Forelimb muscle (tissue), 1 donor: ENCODE measurements at regions not wholly inside any gene's neighbourhood (a gene's known extent, or its start where the extent isn't known, plus 50 kb on each side); places are given as distances from the start of the nearest gene placed in this dataset.

ENCODE experiments used
- DNase-seq: peaks from one replicate; pipeline ENCODE4 v3.0.0-alpha.2; 2013; ENCODE audit warnings: low read depth

DNA sequence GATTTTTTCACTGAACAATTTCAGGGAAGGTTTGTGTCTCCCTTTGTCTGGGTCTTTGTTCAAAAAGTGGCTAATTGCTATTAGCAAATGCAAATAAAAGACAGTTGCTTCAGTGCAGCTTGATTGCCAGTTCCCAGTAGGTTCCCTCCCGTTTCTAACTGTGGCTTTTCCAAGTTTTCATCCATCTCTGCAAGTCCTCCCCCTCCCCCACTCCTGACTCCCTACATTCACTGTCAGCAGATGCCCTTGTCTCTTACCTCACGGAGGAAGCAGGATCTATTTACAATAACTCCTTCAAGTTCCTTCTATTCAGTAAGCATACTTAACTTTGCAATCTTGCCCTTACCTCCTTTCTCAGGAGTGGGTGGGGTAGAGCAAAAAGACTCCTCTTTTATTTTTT lies 55.4 kb upstream of the SCEL start:
- DNase-seq, result no peak

GRCh38 chr13:77479326-77479725 lies 56.2 kb upstream of the SCEL start:
- DNase-seq, result no peak

DNA sequence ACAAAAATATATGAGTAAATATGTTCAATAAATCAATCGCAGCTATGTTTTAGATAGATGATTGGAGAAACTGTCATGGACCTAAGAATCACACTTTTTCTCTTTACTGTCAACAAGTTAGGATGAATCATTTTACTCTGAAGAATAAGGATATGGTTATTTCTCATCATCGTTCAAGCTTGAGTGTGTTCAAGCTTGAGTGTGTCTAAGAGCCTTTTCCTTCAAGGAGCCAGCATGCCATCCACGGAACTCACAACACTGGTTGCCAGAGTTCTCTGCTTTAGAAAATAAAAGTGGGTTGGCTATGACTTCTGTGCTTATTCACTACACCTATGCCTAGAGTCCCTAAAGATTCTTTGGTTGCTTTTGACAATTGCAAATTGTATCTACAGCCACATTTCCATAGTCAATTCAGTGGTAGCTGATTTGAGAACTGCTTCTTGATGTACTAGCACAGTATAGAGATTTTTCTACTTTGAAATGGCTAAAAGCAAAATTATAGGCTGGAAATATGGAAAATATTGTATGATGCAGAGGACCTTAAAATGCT lies 58.1 kb upstream of the SCEL start:
- DNase-seq, result no peak

GRCh38 chr13:77476456-77476855 lies 59.0 kb upstream of the SCEL start:
- DNase-seq, result no peak

GRCh38 chr13:77475345-77476084 lies 60.0 kb upstream of the SCEL start:
- no peak for DNase-seq

DNA sequence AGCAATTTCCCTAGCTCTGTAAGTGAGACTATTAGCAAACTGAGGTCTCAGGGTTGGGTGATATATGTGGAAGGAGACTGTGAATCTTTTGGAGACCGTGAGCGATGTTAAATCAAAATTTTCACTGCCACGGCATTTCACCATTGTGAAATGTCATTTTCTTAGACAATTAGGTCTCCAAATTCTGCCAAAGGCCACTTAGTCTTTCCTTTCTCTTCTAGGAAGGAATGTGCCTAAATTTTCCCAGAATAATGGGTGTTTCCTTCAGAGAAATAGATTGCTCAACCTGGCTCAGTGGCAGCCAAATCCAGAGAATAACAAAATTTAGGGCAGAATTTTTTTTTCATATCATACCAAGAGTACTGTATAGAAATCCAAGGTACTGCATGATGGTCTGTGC lies 64.5 kb upstream of the SCEL start:
- DNase-seq, result no peak

GRCh38 chr13:77466753-77467422 lies 68.6 kb upstream of the SCEL start:
- DNase-seq, result no peak

GRCh38 chr13:77465603-77466195 lies 69.8 kb upstream of the SCEL start:
- peak; percentile 20 for DNase-seq

DNA sequence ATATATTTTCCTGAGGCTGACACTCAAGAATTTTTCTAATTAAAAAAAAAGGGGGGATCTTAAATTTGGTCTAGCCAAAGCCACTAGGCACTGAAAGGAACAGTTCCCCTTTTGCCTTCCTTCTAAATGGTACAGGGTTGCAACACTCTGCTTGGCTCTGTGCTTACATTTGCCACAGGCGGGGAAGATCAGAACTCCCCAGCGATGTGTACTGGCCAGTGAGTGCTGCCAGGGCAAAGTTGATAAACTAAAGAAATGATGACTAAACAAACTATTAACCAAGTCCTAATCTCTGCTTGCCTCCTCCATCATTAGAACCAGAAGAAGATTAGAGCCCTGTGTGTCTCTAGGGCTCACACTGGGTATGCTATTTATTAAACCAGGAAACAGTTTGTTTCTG lies 75.3 kb upstream of the SCEL start:
- DNase-seq, result no peak

- no peak for DNase-seq
Measured at GRCh38 chr13:77459592-77459991, 75.9 kb upstream of the SCEL start.

DNA sequence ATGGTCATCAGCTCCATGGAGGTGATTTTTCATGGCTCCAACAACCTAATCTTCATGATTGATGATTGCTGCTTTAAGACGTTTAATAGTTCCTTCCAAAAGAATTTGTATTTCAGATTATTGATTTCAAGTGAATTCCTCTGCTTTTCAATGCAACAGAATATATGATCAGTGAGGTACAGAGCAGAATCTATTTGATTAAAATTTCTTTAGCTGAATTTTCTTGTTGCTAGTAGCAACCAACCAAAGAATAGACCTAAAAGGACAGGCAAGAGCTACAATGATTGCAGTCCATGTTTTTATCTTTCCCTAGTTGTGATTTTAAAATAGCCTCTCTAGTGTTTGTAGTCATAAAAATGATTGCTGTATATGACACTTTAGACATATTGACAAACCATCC lies 76.8 kb upstream of the SCEL start:
- DNase-seq, result no peak

GRCh38 chr13:77457966-77458365 lies 77.5 kb upstream of the SCEL start:
- DNase-seq, result no peak

- no peak for DNase-seq
Measured at GRCh38 chr13:77456271-77456670, 79.2 kb upstream of the SCEL start.

GRCh38 chr13:77449265-77449664 lies 86.2 kb upstream of the SCEL start:
- DNase-seq, result no peak

- DNase-seq, result no peak
Measured at GRCh38 chr13:77448689-77449088, 86.8 kb upstream of the SCEL start.

- DNase-seq, result no peak
Measured at GRCh38 chr13:77443511-77443910, 92.0 kb upstream of the SCEL start.

GRCh38 chr13:77437267-77437666 lies 98.2 kb upstream of the SCEL start:
- DNase-seq, result no peak

GRCh38 chr13:77434289-77434688 lies 101.2 kb upstream of the SCEL start:
- DNase-seq, result no peak

DNA sequence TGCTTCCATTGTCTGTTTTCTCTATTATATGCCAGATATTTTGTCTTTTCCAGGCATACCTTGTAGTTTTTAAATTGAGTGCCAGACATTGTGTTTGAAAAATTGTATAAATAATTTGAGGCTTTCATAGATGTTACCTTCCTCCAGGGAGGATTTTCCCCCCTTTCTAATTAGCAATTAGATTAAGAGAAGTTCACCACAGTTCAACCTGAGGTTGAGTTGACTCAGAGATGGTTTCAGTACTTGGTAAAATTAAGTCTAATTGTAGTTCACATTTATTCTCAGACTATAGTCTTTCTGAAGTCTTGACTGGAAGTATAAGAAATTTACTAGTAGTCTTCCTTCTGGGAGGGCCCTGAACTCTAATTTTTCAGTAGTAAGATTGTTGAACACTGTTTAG lies 104.1 kb upstream of the SCEL start:
- DNase-seq, result no peak

DNA sequence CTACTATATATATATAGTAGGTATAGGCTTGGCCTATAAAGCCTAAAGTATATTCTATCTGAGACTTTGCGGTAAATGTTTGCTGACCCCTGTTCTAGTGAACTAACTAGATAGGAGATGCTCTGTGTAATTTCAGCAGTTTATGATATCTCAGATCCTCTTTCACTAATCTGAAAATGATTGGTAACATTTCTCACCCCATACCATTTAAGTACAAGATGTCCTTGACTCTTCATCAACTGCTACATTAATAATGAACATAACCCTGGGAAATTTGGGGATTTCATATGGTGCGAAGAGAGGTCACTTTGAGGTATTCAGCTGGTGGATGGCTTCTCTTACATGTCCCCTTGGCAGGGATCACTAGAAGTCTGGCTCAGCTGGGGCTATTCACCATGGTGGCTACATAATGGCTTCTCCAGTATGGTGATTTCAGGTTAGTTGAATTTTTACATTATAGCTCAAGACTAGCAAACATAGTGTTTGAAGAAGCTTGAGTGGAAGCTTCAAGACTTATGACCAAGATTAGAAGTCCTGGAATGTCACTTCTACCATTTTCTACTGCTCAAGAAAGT lies 103.6 kb upstream of the MYCBP2 start:
- no peak for DNase-seq

DNA sequence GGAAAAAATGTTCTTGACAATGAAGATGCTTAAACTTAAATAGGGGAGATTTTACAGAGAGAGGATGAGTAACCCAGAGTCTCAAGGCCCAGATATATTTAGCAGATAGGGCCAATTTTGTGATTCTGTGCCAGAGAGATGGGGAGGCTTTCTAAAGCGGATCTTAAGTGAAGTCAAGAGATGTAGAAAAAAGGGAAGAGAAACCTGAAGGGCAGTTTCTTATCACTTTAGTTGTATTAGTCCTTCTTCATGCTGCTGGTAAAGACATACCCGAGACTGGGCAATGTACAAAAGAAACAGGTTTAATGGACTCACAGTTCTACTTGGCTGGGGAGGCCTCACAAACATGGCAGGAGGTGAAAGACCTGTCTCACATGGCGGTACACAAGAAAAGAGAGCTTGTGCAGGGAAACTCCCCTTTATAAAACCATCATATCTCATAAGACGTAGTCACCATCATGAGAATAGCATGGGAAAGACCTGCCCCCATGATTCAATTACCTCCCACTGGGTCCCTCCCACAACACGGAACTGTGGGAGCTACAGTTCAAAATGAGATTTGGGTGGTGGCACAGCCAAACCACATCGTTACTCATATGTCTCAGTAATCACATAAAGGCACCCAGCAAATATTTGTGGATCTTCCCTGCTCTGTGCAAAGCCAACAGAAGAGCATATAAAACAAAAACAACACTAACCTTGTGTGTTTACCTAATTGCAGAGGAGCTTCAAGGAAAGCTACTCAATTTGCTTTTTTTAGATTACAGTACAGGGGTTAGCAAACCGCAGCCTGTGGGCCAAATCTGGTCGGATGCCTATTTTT lies 102.6 kb upstream of the MYCBP2 start:
- no peak for DNase-seq

DNA sequence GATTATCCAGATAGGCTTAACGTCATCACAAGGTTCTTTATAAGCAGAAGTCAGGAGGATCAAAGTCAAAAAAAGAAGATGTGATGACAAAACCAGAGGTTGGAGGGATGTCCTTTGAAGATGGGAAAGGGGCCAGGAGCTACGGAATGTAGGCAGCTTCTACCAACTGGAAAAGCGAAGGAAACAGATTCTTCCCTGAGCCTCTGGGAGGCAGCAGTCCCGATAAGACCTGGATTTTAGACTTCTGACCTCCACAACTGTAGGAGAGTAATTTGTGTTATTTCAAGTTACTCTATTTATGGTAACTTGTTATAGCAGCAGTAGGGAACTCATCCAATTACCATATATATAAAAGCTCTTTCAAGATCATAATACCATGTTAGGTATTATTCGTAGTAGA lies 98.8 kb upstream of the MYCBP2 start:
- DNase-seq, result no peak
